K562 (cell line): ENCODE measurements at regions not wholly inside any gene's neighbourhood (a gene's known extent, or its start where the extent isn't known, plus 50 kb on each side); places are given as distances from the start of the nearest gene placed in this dataset.

Experiments used
- CBX1 ChIP-seq: sonication (generic); IDR thresholded peaks from 2 replicates; pipeline ENCODE4 v1.6.1; 2016; ENCODE audit warnings: antibody characterized with exemption, low read depth, mild to moderate bottlenecking
- CHD4 ChIP-seq: fragments of 200-600 bp; sonication (generic); IDR thresholded peaks from 3 replicates; pipeline ENCODE4 v1.6.1; 2012; ENCODE audit warnings: low read depth, mild to moderate bottlenecking, mixed read lengths, low read length, inconsistent platforms; ENCODE audit not compliant: insufficient read depth, insufficient replicate concordance, poor library complexity, severe bottlenecking
- FIP1L1 ChIP-seq: fragments of 200-400 bp; formaldehyde crosslinking; IDR thresholded peaks from 2 replicates; pipeline ENCODE4 v1.6.1; 2018; ENCODE audit warnings: mild to moderate bottlenecking, low read depth, low read length; ENCODE audit not compliant: poor library complexity, severe bottlenecking
- FOXK2 ChIP-seq, 2 experiments: fragments of 450-650 bp; IDR thresholded peaks in 1 of 2; conservative IDR thresholded peaks in 1 of 2; 2 replicates each; pipeline ENCODE4 v1.6.1; 2016; ENCODE audit warnings: low read depth in 2 of 2, mild to moderate bottlenecking in 1 of 2
- HNRNPH1 ChIP-seq: fragments of 200-400 bp; formaldehyde crosslinking; optimal IDR thresholded peaks from 2 replicates; pipeline ENCODE3; 2017; ENCODE audit warnings: low read depth, mild to moderate bottlenecking, low read length, moderate library complexity
- TF ChIP-seq, protein P1 (sequence below), 3 experiments: IDR thresholded peaks in 2 of 3; conservative IDR thresholded peaks in 1 of 3; 2 replicates each; pipeline ENCODE4 v1.5.1; 2011 to 2012; ENCODE audit warnings: low read length in 3 of 3, mild to moderate bottlenecking in 3 of 3, control low read depth in 2 of 3, improper control_type of control experiment in 1 of 3, inconsistent platforms in 1 of 3, low read depth in 1 of 3, mixed read lengths in 1 of 3, moderate library complexity in 1 of 3; ENCODE audit not compliant: insufficient read depth in 2 of 3
- TF ChIP-seq, protein P2 (sequence below): conservative IDR thresholded peaks from 2 replicates; pipeline ENCODE4 v1.6.1; 2011; ENCODE audit warnings: low read depth, mild to moderate bottlenecking, low read length; ENCODE audit not compliant: control insufficient read depth
- TF ChIP-seq, protein P3 (sequence below), 3 experiments: fragments of 200-800 bp in 1 of 3; sonication (Bioruptor generic) in 1 of 3; sonication (generic) in 1 of 3; formaldehyde crosslinking in 1 of 3; IDR thresholded peaks; 2 replicates each; pipeline versions ENCODE4 v1.6.1 to v1.8.0; 2016 to 2022; ENCODE audit warnings: mild to moderate bottlenecking in 2 of 3, missing compliant biosample characterization in 2 of 3, missing genetic modification characterization in 2 of 3, missing genetic modification reagents in 1 of 3

DNA sequence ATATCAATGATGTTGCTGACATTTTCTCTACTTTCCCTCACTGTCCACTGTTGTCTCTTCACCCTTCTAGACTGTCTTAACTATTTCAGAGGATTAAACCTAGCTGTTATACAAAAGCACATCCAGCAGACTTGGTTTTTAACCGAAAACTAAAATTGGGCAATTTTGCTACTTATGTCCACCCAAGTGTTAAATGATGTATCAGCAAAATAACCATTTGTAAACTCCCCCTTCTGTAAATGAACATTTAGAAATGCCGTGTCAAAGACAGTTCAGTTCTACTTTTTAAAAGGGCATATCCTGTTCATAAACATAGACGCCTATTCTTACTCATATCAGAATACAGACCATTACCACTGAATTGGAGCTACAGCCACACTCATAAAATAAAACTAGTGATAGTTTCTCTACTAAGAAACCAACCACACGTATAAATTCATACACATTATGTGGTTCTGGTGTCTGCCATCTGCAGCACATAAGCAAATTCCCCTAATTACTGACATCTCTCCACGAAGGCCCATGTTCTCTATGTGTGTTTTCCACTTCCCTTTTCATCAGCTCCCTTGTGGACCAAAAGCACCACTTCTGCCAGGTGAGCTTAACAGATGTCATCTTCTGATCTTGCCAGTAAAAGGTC lies 1091.8 kb downstream of the PCDH9 start:
- TF ChIP-seq, protein P1, sequence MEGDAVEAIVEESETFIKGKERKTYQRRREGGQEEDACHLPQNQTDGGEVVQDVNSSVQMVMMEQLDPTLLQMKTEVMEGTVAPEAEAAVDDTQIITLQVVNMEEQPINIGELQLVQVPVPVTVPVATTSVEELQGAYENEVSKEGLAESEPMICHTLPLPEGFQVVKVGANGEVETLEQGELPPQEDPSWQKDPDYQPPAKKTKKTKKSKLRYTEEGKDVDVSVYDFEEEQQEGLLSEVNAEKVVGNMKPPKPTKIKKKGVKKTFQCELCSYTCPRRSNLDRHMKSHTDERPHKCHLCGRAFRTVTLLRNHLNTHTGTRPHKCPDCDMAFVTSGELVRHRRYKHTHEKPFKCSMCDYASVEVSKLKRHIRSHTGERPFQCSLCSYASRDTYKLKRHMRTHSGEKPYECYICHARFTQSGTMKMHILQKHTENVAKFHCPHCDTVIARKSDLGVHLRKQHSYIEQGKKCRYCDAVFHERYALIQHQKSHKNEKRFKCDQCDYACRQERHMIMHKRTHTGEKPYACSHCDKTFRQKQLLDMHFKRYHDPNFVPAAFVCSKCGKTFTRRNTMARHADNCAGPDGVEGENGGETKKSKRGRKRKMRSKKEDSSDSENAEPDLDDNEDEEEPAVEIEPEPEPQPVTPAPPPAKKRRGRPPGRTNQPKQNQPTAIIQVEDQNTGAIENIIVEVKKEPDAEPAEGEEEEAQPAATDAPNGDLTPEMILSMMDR (IDR thresholded peaks at IDR 0.05 in 2 of 3, conservative IDR thresholded peaks at IDR 0.05 in 1 of 3; ENCODE audit: insufficient read depth in 2 of 3, low read depth in 1 of 3, low read length in 3 of 3), result no peak
- TF ChIP-seq, protein P2, sequence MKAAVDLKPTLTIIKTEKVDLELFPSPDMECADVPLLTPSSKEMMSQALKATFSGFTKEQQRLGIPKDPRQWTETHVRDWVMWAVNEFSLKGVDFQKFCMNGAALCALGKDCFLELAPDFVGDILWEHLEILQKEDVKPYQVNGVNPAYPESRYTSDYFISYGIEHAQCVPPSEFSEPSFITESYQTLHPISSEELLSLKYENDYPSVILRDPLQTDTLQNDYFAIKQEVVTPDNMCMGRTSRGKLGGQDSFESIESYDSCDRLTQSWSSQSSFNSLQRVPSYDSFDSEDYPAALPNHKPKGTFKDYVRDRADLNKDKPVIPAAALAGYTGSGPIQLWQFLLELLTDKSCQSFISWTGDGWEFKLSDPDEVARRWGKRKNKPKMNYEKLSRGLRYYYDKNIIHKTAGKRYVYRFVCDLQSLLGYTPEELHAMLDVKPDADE, result no peak
- TF ChIP-seq FIP1L1, result no peak
- no peak for TF ChIP-seq HNRNPH1
- TF ChIP-seq, protein P3, sequence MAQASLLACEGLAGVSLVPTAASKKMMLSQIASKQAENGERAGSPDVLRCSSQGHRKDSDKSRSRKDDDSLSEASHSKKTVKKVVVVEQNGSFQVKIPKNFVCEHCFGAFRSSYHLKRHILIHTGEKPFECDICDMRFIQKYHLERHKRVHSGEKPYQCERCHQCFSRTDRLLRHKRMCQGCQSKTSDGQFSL (CRISPR knock-in tag; IDR thresholded peaks at IDR 0.05), result no peak
- TF ChIP-seq, protein P3 (tag; IDR thresholded peaks at IDR 0.05), result no peak
- no peak for TF ChIP-seq CBX1
- TF ChIP-seq FOXK2 (conservative IDR thresholded peaks at IDR 0.05 in 1 of 2, IDR thresholded peaks at IDR 0.05 in 1 of 2; ENCODE audit: low read depth in 2 of 2), result no peak
- TF ChIP-seq CHD4, result no peak
